HG03565 (cell line): ENCODE measurements at regions not wholly inside any gene's neighbourhood (a gene's known extent, or its start where the extent isn't known, plus 50 kb on each side); places are given as distances from the start of the nearest gene placed in this dataset.

Source experiments
- ATAC-seq: cut with Tn5 transposase; IDR thresholded peaks from one replicate; pipeline ENCODE4 v1.9.1; 2021; ENCODE audit warnings: mild to moderate bottlenecking, moderate library complexity; ENCODE audit not compliant: unreplicated experiment

GRCh38 chr3:177470197-177470941 is 273.1 kb upstream of the TBL1XR1 start:
- ATAC-seq: no peak

DNA sequence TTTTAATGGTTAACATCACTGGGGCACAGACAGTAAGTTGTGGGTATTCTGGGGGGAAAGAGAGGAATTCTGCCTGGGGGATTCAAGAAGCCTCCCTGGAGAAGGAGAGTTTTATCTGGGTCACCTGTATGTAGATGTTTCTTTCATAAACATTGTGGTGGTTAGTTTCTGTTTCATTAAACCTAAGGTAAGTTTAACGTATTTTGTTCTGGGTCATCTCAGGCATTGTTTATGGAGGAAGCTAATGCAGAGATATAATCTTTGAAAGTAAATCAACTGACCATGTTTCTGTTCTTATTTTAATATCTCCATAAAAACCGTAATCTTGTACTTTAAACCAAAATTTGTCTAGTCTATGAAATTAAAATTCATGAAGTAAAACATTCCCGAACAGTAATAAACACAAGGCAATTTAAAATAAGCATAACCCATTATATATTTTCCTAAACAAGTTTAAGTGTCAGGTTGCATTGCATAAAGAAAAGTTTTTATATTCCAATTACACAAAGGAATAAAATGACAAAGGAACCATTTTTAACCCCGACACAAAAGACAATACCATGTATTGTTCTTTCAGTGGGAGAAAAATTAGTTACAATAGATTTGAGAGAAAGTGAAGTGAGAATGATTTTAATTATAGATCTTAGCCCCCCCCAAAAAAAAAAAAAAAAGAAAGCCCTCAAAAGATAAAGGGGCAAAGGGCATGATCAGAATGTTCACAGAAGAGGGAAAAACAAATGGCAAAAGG is 274.6 kb upstream of the TBL1XR1 start:
- no peak for ATAC-seq

GRCh38 chr3:177473184-177473583 is 275.9 kb upstream of the TBL1XR1 start:
- ATAC-seq: no peak

GRCh38 chr3:177473903-177474302 is 276.6 kb upstream of the TBL1XR1 start:
- ATAC-seq: no peak

DNA sequence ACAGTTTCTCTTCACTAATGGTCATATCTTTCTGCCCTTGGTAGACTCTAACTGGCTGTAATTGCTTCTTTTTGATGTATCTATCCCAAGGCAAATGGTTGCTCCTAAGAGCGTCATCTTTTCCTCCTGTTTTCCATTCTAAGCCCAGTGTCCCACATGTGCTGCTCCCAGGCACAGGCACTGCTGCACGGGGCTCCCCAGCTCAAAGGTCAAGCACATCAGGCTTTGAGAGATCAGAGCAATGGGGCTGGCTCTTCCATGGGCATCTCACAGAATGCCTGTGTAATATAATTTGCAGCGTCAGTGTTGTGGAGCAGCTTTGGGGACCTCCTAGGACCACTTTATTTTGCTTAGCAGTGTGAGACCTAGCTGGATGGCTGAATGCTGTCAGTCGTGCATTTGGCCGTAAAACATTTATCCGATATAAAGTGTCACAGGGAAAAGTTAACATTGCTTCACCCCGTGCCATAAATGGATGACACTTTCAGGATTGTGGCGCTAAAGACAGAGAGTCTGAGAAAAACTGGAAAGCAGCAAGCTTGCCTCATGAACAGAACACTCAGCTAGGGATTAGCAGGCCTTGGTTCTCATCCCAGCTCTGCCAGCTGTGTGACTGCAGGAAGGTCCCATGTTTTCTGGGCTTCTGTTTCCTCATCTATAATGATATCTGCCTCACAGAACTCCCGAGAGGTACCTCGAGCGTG is 277.5 kb upstream of the TBL1XR1 start:
- no peak for ATAC-seq

GRCh38 chr3:177475356-177475665 is 278.0 kb upstream of the TBL1XR1 start:
- ATAC-seq: no peak

GRCh38 chr3:177476495-177476894 is 279.2 kb upstream of the TBL1XR1 start:
- ATAC-seq: no peak

DNA sequence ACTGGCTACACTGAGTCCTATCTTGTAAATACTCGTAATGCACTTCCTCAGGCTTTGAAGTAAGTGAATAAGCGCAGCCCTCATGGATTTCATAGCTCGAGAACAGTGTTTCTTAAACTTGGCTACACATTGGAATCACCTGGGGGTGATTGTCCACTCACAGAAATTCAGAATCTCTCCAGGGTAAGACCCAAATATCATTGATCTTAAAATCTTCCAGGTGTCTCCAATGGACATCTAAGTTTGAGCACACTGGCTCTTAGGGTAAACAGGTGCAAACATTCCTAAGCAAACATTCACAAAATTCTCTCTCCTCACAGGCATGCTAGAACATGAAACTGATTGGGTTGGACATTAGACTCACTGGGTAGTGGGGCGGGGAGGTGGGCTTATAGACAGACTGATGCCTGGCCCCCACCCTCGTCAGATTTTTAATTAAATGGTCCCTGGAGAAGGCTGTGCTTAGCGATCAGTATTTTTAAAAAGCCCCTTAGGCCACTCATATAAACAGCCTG is 279.7 kb upstream of the TBL1XR1 start:
- ATAC-seq: no peak

GRCh38 chr3:177478170-177478867 is 281.0 kb upstream of the TBL1XR1 start:
- ATAC-seq: no peak

DNA sequence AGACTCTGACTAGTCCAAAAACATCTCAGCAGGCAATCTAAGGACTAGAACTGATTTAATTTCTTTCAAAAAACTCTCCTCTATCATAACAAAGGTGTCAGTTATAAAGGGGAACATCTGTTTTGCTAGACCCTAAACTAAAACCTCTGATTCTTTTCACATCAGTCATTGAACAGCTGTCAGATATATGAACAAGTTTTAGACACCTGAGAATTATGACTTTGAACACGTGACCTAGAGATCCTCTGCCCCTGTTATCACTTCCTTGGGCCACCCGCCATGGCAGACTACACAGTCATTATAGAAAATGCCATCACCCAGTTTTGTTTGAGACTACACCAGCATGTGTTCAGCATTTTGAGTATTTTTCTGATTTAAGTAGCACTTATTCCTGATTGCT is 282.3 kb upstream of the TBL1XR1 start:
- ATAC-seq: no peak

GRCh38 chr3:177481329-177481728 is 284.0 kb upstream of the TBL1XR1 start:
- no peak for ATAC-seq

- ATAC-seq: no peak
Observed at GRCh38 chr3:177482048-177482691, 284.9 kb upstream of the TBL1XR1 start.

GRCh38 chr3:177483182-177483967 is 286.1 kb upstream of the TBL1XR1 start:
- ATAC-seq: no peak

DNA sequence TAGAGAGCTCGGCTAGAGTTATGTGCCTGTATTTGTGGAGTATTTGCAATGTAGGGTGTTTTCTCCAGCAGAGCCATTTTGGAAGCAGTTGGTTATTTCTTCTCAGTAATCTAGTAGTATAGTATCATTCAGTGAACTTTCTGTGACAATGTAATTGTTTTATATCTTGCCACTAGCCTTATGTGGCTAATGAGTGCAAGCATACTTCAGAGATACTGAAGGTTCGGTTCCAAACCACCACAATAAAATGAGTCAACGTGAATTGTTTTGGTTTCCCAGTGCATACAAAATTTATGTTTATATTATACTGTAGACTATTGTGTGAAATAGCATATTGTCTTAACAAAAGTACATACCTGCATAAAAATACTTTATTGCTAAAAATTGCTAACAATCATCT is 286.9 kb upstream of the TBL1XR1 start:
- no peak for ATAC-seq

DNA sequence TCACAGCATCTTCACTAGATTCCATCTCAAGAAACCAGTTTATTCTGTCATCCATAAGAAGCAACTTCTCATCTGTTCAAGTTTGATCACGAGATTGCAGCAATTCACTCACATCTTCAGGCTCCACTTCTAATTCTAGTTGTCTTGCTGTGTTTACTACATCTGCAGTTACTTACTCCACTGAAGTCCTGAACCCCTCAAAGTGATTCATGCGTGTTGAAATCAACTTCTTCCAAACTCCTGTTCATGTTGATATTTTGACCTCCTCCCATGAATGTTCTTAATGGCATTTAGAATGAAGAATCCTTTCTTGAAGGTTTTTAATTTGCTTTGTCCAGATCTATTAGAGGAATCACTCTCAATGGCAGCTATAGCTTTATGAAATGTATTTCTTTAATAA is 287.6 kb upstream of the TBL1XR1 start:
- no peak for ATAC-seq

- no peak for ATAC-seq
Observed at GRCh38 chr3:177487635-177488186, 290.4 kb upstream of the TBL1XR1 start.

DNA sequence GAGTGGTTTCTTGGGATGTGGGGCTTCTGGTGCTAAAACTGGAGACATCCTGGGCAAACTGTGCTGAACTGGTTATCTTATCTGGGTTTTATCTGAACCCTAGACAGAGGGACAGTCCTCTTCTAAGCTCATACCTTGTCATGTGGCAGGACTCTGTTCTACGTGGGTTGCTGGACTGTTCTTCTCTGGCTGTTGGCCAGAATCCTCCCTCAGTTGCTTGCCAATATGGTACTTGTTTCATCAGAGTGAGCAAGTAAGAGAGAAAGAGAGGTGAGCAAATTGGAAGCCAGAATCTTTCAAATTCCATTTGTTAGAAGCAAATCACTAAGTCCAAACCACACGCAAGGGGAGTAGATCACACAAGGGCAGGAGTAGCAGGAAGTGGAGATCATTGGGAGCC is 291.5 kb upstream of the TBL1XR1 start:
- no peak for ATAC-seq

DNA sequence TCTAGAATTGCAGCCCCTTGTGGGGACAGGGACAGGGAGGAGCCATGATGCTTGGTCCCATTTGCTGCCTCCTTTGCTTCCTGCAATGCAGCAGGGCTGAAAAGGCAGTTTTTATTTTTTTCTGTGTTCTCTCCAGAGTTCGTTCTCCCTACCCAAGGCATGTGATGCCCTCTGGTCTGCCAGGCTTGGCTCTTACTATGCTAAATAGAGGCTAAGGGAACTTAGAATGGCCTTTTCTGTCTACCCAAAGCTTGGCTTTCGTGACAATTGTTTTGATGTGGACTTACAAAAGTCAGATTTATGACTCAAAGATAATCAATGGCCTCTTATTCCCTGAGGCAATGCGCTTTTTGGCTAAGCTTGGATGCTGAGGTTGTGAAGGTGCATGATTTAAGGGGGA is 293.3 kb upstream of the TBL1XR1 start:
- no peak for ATAC-seq

GRCh38 chr3:177491296-177492032 is 294.2 kb upstream of the TBL1XR1 start:
- ATAC-seq: no peak
